K562 (cell line): ENCODE measurements at regions not wholly inside any gene's neighbourhood (a gene's known extent, or its start where the extent isn't known, plus 50 kb on each side); places are given as distances from the start of the nearest gene placed in this dataset.

ENCODE experiments used
- ATAC-seq: fragments of 200-7000 bp; cut with Tn5 transposase; 3 replicates; pipeline ENCODE4 v1.9.1; 2020; ENCODE audit warnings: moderate library complexity
- BruUV-seq: library from RNA; stranded (reverse); fragments of 400-500 nt; replicated peaks from 2 replicates; lab custom pipeline; 2021; lab: Mats Ljungman, UMichigan
- CTCF ChIA-PET: fragments of 300-600 bp; formaldehyde crosslinking; extraction: SDS; loops from one replicate; lab custom pipeline; 2021; ENCODE audit warnings: low intra/inter-chr PET ratio; lab: Yijun Ruan, JAX
- POLR2A ChIA-PET: fragments of 300-600, 350-650 bp; sonication (Branson Sonifier 250); formaldehyde crosslinking; extraction: SDS; loops from one replicate; lab custom pipeline; 2021; ENCODE audit warnings: antibody characterized with exemption, inconsistent platforms; lab: Yijun Ruan, JAX
- DNase-seq, 4 experiments: peaks; one replicate each; pipeline versions ENCODE4 v3.0.0 to v3.0.0-alpha.2; 2011 to 2018; ENCODE audit warnings: low spot score in 3 of 4, mixed read lengths in 3 of 4; ENCODE audit errors: extremely low read depth in 1 of 4
- FAIRE-seq: peaks from 2 replicates; lab custom pipeline; 2011; peaks lifted over from hg19 to GRCh38; lab: Jason Lieb, UNC
- H2AFZ ChIP-seq: 2 replicates; pipeline ENCODE4 v1.6.0; 2011; ENCODE audit warnings: low read depth, low read length, control low read depth, inconsistent platforms
- H3K27ac ChIP-seq: fragments of 200-600 bp; 3 replicates; pipeline ENCODE4 v1.8.0; 2011; ENCODE audit warnings: low read depth, mild to moderate bottlenecking, control low read depth, inconsistent platforms, low read length, moderate library complexity, mixed read lengths; ENCODE audit errors: extremely low read depth
- H3K27me3 ChIP-seq, 2 experiments: fragments of 300-600 bp in 1 of 2; 2 replicates in 1 of 2; 3 replicates in 1 of 2; pipeline versions ENCODE4 v1.6.0 to v1.8.0; 2011; ENCODE audit warnings: inconsistent platforms in 2 of 2, low read length in 2 of 2, mild to moderate bottlenecking in 1 of 2, mixed read lengths in 1 of 2, moderate library complexity in 1 of 2; ENCODE audit not compliant: control insufficient read depth in 2 of 2, insufficient read depth in 2 of 2
- H3K36me3 ChIP-seq: fragments of 300-600 bp; 3 replicates; pipeline ENCODE4 v1.8.0; 2011; ENCODE audit warnings: mild to moderate bottlenecking, low read length, inconsistent platforms; ENCODE audit not compliant: control insufficient read depth, insufficient read depth
- H3K4me1 ChIP-seq, 2 experiments: fragments of 200-600 bp in 1 of 2; replicated peaks in 1 of 2; 2 replicates in 1 of 2; 3 replicates in 1 of 2; pipeline versions ENCODE4 v1.5.1 to v1.8.0; 2011; ENCODE audit warnings: inconsistent platforms in 2 of 2, low read length in 2 of 2, mild to moderate bottlenecking in 1 of 2, mixed read lengths in 1 of 2, moderate library complexity in 1 of 2; ENCODE audit not compliant: control insufficient read depth in 2 of 2, insufficient read depth in 2 of 2
- H3K4me2 ChIP-seq: 2 replicates; pipeline ENCODE4 v1.6.1; 2011; ENCODE audit warnings: low read length, control low read depth, inconsistent platforms, mixed read lengths; ENCODE audit not compliant: insufficient read depth
- H3K4me3 ChIP-seq: fragments of 200-600 bp; sonication (generic), shearing (Covaris generic); 2 replicates; pipeline ENCODE4 v1.5.1; 2016; ENCODE audit warnings: control low read depth, inconsistent platforms
- H3K79me2 ChIP-seq: fragments of 200-600 bp; 3 replicates; pipeline ENCODE4 v1.8.0; 2011; ENCODE audit warnings: low read length, inconsistent platforms; ENCODE audit not compliant: control insufficient read depth, insufficient read depth
- H3K9ac ChIP-seq, 2 experiments: 2 replicates each; pipeline versions ENCODE4 v1.6.0 to v1.6.1; 2011; ENCODE audit warnings: low read depth in 2 of 2, low read length in 2 of 2, control low read depth in 1 of 2, inconsistent platforms in 1 of 2, mild to moderate bottlenecking in 1 of 2, mixed read lengths in 1 of 2; ENCODE audit not compliant: insufficient read depth in 1 of 2
- H3K9me1 ChIP-seq: one replicate; pipeline ENCODE4 v1.6.0; 2011; ENCODE audit warnings: inconsistent platforms, mild to moderate bottlenecking, low read length, moderate library complexity; ENCODE audit not compliant: control insufficient read depth, insufficient read depth
- H3K9me3 ChIP-seq: replicated peaks from 2 replicates; pipeline ENCODE4 v1.5.1; 2011; ENCODE audit warnings: low read depth, low read length, inconsistent platforms; ENCODE audit not compliant: control insufficient read depth, insufficient read depth
- H4K20me1 ChIP-seq: replicated peaks from 2 replicates; pipeline ENCODE4 v1.6.1; 2011; ENCODE audit warnings: low read length, inconsistent platforms, mixed read lengths; ENCODE audit not compliant: control insufficient read depth, insufficient read depth
- CCNT2 ChIP-seq: IDR thresholded peaks from 2 replicates; pipeline ENCODE4 v1.6.1; 2011; ENCODE audit warnings: borderline replicate concordance, low read depth, mild to moderate bottlenecking, moderate library complexity, mixed read lengths, low read length; ENCODE audit not compliant: insufficient read length; ENCODE audit errors: extremely low read depth
- CEBPB ChIP-seq: fragments of 450-650 bp; IDR thresholded peaks from 2 replicates; pipeline ENCODE4 v1.6.1; 2016; ENCODE audit warnings: missing genetic modification characterization, missing compliant biosample characterization
- DIDO1 ChIP-seq: fragments of 450-650 bp; IDR thresholded peaks from 2 replicates; pipeline ENCODE4 v1.6.1; 2016; ENCODE audit warnings: low read depth, missing biosample characterization, missing genetic modification characterization
- FIP1L1 ChIP-seq: fragments of 200-400 bp; formaldehyde crosslinking; IDR thresholded peaks from 2 replicates; pipeline ENCODE4 v1.6.1; 2018; ENCODE audit warnings: mild to moderate bottlenecking, low read depth, low read length; ENCODE audit not compliant: poor library complexity, severe bottlenecking
- FOXJ3 ChIP-seq: sonication (generic); formaldehyde crosslinking; IDR thresholded peaks from 2 replicates; pipeline ENCODE4 v1.4.0; 2020; ENCODE audit warnings: mild to moderate bottlenecking, missing genetic modification reagents
- NCOA1 ChIP-seq: fragments of 450-650 bp; IDR thresholded peaks from 2 replicates; pipeline ENCODE4 v1.6.1; 2016; ENCODE audit warnings: low read depth
- TAF1 ChIP-seq: IDR thresholded peaks from 2 replicates; pipeline ENCODE4 v1.6.1; 2011; ENCODE audit warnings: mild to moderate bottlenecking, low read length, moderate library complexity; ENCODE audit not compliant: insufficient read depth, control insufficient read depth, severe bottlenecking; ENCODE audit errors: extremely low read depth
- TOE1 ChIP-seq, 2 experiments: fragments of 450-650 bp in 1 of 2; sonication (generic) in 1 of 2; formaldehyde crosslinking in 1 of 2; IDR thresholded peaks; 2 replicates each; pipeline versions ENCODE4 v1.7.1 to v1.8.0; 2016 to 2022; ENCODE audit warnings: borderline replicate concordance in 2 of 2, mild to moderate bottlenecking in 2 of 2, antibody characterized with exemption in 1 of 2, inconsistent platforms in 1 of 2, low read depth in 1 of 2, missing genetic modification reagents in 1 of 2, moderate library complexity in 1 of 2
- ZNF707 ChIP-seq: fragments of 250-450 bp; sonication (Bioruptor Pico); conservative IDR thresholded peaks from 2 replicates; pipeline ENCODE4 v1.8.0; 2022; ENCODE audit warnings: inconsistent platforms, mild to moderate bottlenecking, moderate library complexity
- ZNF830 ChIP-seq: fragments of 250-450 bp; sonication (Bioruptor Pico); IDR thresholded peaks from 2 replicates; pipeline ENCODE4 v1.5.0; 2021; ENCODE audit warnings: mild to moderate bottlenecking
- WGBS: fragments of 100-300 bp; shearing (Covaris generic); methylation state at CpG from one replicate; pipeline ENCODE4 v1.1.6; 2016; ENCODE audit warnings: low coverage, mixed read lengths; ENCODE audit not compliant: insufficient coverage; ENCODE audit errors: missing lambda C conversion rate; 5-methylcytosine and 5-hydroxymethylcytosine counted together
- in situ Hi-C: fragments of 300-500 bp; cut with MboI; formaldehyde crosslinking; loops from 4 replicates; pipeline ENCODE4 v1.15.0; 2018; ENCODE audit warnings: inconsistent platforms, mixed read lengths
- intact Hi-C: fragments of 100-400 bp; cut with micrococcal nuclease; formaldehyde crosslinking; loops from 2 replicates; pipeline ENCODE4 v1.14.2; 2022
- TF ChIP-seq, protein P1 (sequence below): sonication (generic); formaldehyde crosslinking; IDR thresholded peaks from 2 replicates; pipeline ENCODE4 v1.8.0; 2022; ENCODE audit warnings: missing genetic modification reagents, mild to moderate bottlenecking, borderline replicate concordance
- TF ChIP-seq, protein P2 (sequence below): fragments of 200-400 bp; formaldehyde crosslinking; IDR thresholded peaks from 2 replicates; pipeline ENCODE4 v1.6.1; 2017; ENCODE audit warnings: mild to moderate bottlenecking, low read depth, low read length, moderate library complexity

DNA sequence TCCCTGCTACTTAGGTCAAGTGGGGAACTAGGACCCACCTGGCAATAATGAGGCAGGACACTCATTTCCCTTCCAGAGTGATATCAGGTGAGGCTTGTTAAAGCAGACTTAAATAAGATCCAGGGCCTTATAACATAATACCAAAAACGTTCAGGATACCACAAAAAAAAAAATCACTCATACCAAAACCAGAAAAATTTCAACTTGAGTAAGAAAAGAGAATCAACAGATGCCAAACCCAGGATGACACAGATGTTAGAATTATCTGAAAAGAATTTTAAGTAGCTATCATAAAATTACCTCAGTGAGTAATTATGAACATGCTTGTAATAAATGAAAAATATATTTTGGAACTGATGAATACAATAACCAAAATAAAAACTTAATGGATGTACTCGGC is 255.6 kb upstream of the OSR1 start (continued):
- TF ChIP-seq FIP1L1 = no peak
- no peak for TF ChIP-seq NCOA1
- TF ChIP-seq ZNF707 = no peak
- TF ChIP-seq ZNF830 (CRISPR knock-in tag) = no peak

DNA sequence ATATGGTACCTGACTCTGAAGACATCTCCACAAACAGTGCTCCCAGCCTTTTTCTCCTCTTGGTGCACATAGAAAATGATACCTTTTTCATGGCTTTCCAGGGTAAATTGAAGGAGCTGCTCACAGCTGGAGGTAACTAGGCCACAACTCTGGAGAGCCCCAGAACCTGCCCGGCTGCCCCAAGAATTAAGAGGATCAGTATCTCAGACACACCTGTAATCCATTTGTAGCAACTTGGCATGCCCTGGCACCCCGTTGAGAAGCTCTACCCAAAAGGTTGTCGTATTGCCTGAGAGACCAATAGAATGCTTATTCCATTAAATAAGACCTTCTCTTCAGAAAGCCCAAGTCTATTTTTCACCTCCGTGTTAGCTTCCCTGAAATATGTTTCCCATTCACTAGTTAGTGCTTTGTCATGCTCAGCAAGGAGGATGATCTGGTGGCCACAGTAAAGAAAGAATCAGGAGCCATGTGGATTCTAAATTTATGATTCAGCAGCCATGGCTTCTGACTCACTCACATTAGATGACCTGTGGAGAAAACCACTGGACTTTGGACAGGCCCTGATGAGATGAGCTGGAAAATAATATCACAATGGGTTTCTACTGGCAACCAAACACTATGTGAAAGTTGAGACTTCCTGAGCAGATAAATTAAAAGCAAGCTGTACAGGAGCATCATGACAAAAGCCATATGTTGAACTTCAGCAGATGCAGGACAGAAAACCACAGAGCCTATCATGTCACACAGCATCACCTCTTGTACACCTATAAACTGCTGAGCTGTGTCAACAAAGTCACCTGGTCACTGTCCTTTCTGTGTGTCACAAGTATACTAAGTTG is 253.3 kb upstream of the OSR1 start:
- POLR2A ChIA-PET = interaction anchor here (0.5 to 0.6 kb wide), 2 partner anchors 12 to 975 kb away, joined by 3 to 4 read pairs; no protein-coding TSS in a partner anchor
- ATAC-seq = no peak
- intact Hi-C loops = no loop called here
- Histone ChIP-seq H3K27me3 (no peaks in the 10 kb centered on the region), H3K9ac (no peak overlapping the region), H3K4me1 (no peaks in the 10 kb centered on the region), H3K4me2 (no peak overlapping the region), H3K9me3 (no peaks in the 10 kb centered on the region), H3K27ac (no peak overlapping the region), H3K4me3 (no peak overlapping the region), H2AFZ (no peak overlapping the region), H3K9me1 (no peaks in the 10 kb centered on the region), H3K79me2 (no peaks in the 10 kb centered on the region), H3K36me3 (no peaks in the 10 kb centered on the region), H4K20me1 (no peaks in the 10 kb centered on the region)
- no TSS peak for BruUV-seq
- DNase-seq = peak in 1 of 4 experiments; percentile 1
- in situ Hi-C loops = no loop called here
- no peak for FAIRE-seq
- WGBS = 4% methylated on average over 4 of the region's 4 CpGs
- CTCF ChIA-PET = no interaction called here
- no peak for TF ChIP-seq CCNT2
- no peak for TF ChIP-seq CEBPB (tag)
- no peak for TF ChIP-seq TOE1 (IDR thresholded peaks at IDR 0.05; ENCODE audit: borderline replicate concordance)
- no peak for TF ChIP-seq TOE1 (CRISPR knock-in tag; IDR thresholded peaks at IDR 0.05; ENCODE audit: borderline replicate concordance, low read depth)
- TF ChIP-seq, protein P1, sequence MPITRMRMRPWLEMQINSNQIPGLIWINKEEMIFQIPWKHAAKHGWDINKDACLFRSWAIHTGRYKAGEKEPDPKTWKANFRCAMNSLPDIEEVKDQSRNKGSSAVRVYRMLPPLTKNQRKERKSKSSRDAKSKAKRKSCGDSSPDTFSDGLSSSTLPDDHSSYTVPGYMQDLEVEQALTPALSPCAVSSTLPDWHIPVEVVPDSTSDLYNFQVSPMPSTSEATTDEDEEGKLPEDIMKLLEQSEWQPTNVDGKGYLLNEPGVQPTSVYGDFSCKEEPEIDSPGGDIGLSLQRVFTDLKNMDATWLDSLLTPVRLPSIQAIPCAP (CRISPR knock-in tag) = no peak
- no peak for TF ChIP-seq DIDO1 (tag)
- no peak for TF ChIP-seq FOXJ3
- TF ChIP-seq, protein P2, sequence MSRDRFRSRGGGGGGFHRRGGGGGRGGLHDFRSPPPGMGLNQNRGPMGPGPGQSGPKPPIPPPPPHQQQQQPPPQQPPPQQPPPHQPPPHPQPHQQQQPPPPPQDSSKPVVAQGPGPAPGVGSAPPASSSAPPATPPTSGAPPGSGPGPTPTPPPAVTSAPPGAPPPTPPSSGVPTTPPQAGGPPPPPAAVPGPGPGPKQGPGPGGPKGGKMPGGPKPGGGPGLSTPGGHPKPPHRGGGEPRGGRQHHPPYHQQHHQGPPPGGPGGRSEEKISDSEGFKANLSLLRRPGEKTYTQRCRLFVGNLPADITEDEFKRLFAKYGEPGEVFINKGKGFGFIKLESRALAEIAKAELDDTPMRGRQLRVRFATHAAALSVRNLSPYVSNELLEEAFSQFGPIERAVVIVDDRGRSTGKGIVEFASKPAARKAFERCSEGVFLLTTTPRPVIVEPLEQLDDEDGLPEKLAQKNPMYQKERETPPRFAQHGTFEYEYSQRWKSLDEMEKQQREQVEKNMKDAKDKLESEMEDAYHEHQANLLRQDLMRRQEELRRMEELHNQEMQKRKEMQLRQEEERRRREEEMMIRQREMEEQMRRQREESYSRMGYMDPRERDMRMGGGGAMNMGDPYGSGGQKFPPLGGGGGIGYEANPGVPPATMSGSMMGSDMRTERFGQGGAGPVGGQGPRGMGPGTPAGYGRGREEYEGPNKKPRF = no peak
- no peak for TF ChIP-seq TAF1
